GM19468 (cell line): ENCODE measurements at regions not wholly inside any gene's neighbourhood (a gene's known extent, or its start where the extent isn't known, plus 50 kb on each side); places are given as distances from the start of the nearest gene placed in this dataset.
"Not testable (repeated sequence)": the region's sequence is repeated elsewhere in the genome, so short reads cannot be mapped to it uniquely, and the experiment has no call there.

Source experiments
- ATAC-seq: cut with Tn5 transposase; IDR thresholded peaks from one replicate; pipeline ENCODE4 v1.9.1; 2021; ENCODE audit warnings: mild to moderate bottlenecking, moderate library complexity, moderate number of reproducible peaks; ENCODE audit not compliant: unreplicated experiment; ENCODE audit errors: extremely low read depth

- not testable (repeated sequence) for ATAC-seq
These were observed 756.5 kb downstream of the DIAPH3 start for GRCh38 chr13:59407251-59407650.

GRCh38 chr13:59408738-59409137, 755.0 kb downstream of the DIAPH3 start:
- ATAC-seq = no peak

DNA sequence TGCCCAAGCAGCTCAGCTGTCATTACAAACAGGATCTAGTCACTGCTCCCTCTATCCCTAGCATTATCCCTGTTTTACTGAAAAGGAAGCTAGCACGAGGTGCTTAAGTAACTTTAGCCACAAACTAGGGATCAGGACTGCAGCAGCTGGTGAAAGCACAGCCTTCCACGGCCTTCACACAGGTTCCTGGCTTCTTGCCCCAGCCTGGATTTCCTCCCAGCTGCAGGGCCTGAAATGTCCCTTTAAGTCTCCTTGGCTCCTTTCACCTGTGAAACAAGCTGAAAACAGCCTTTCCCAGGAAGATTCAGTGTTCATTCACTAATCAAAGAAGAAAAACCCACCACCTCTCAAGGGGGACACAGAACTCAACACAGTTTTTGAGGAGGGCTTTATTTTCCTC, 754.5 kb downstream of the DIAPH3 start:
- ATAC-seq = no peak

DNA sequence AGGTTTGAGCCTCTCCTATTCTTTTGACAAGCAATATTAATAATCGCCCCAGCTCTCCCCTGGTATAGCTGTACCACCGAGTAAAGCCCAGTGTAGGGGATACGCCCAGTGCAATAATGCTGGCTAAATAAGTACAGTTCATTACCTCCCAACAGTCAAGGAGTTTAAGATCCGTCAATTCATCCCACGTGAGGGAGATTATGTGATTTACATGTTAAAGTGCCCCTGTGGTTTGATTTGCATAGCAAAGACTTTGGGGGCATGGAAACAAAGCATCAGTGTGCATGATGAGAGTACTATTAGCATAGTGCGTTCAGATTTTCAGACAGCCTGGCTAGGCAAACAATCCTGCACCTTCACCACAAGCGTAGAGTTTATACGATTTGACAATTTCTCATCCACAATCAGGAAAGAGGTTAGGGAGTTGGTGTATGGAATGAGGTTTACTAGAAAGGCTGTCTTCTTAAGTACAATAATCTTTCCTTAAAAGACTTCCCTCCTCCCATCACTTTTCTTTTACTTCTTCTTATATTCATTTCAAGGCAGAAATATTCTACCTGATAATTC, 754.0 kb downstream of the DIAPH3 start:
- no peak for ATAC-seq

- peak; percentile 46 for ATAC-seq
These were observed 750.6 kb downstream of the DIAPH3 start for GRCh38 chr13:59413126-59413525.

GRCh38 chr13:59414006-59414405, 749.7 kb downstream of the DIAPH3 start:
- ATAC-seq = no peak

GRCh38 chr13:59415498-59415897, 748.2 kb downstream of the DIAPH3 start:
- no peak for ATAC-seq

DNA sequence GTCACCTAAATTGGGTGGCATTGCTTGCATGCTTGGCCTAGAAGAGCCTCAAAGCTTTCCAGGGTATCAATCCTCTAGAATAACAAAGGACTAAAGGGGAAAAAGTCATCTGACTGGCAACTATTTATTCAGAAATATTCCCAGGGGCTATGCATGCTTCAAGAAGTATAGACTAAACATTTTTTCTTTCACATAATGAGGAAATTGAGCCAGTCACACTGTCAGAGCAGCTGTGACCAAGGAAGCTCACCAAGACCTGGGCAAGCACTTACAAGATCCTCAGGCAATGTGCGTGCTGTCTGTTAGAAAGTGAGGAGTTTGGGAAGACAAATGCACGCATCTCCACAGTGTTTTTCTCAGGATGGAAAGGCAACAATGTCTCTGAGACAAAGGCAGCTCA, 747.2 kb downstream of the DIAPH3 start:
- ATAC-seq = no peak

GRCh38 chr13:59422646-59423045, 741.1 kb downstream of the DIAPH3 start:
- ATAC-seq = no peak

GRCh38 chr13:59423708-59424340, 739.9 kb downstream of the DIAPH3 start:
- ATAC-seq = no peak

DNA sequence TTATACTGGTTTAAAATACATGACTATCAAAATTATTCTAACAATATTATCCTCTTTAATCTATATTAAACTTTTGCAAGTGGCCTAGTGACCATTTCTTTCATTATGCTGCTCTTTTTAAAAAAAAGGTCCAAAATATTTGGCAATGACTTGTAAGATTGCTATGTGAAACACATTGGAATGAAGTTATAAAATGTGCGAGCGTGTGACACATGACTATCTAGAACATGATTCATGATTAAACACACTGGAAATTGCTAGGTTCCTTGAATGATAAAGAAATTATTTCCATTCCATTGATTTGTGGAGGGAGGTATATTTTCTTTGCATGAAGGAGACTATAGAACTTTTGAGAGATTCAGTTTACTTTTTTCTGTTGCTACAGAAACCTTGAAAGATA, 739.1 kb downstream of the DIAPH3 start:
- no peak for ATAC-seq

- ATAC-seq = no peak
These were observed 738.5 kb downstream of the DIAPH3 start for GRCh38 chr13:59425211-59425741.

DNA sequence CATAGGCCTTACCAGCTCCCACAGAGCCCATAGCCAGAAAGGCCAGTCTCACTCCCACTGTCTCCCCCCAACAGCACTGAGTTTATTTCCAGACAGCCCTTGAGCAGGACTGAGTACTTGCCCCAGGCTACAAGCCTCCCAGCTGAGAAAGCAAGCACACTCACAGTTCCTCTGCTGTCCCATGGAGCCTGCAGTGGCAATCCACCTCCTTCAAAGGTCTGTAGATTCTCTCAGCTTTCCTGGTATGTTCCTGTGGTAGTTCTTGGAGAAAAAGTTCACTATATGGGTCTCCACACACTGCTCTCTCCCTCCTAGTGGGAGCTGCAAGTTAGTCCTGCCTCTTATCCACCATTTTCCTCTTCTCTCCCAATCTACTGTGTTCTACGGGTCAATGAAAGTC, 728.7 kb downstream of the DIAPH3 start:
- no peak for ATAC-seq

DNA sequence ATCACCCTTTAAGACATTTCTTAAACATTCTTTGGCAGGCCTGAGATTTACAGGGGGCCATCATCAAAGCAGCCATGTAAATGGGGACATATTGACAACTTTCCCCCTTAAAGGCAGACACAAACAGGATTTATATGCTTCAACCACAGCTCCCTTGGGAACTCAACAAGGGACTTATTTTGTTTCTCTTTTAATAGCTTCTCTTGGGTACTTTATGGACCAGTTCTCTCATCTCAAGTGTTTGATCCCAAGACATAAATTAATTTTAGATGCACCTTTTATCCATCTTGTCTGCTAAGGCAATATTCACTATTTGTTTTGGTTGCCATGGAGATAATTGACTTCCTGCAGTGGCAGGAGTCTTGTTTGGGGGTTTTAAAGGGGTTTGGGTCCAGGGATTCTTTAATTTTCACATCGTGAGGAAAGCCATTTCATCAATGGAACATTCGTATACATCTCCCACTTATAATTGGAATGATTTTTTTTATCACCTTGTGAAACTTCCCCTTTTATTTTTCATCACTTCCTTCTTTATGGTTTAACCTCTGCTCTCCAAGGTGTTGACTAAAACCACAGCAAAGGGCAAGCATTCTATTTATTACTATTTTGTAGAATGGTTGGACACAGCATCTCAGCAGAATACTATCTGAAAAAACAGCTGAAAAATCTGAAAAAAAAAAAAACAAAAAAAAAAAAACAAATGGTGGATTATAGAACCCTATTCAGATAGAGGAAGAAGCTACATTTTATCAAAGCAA, 726.0 kb downstream of the DIAPH3 start:
- ATAC-seq = no peak

DNA sequence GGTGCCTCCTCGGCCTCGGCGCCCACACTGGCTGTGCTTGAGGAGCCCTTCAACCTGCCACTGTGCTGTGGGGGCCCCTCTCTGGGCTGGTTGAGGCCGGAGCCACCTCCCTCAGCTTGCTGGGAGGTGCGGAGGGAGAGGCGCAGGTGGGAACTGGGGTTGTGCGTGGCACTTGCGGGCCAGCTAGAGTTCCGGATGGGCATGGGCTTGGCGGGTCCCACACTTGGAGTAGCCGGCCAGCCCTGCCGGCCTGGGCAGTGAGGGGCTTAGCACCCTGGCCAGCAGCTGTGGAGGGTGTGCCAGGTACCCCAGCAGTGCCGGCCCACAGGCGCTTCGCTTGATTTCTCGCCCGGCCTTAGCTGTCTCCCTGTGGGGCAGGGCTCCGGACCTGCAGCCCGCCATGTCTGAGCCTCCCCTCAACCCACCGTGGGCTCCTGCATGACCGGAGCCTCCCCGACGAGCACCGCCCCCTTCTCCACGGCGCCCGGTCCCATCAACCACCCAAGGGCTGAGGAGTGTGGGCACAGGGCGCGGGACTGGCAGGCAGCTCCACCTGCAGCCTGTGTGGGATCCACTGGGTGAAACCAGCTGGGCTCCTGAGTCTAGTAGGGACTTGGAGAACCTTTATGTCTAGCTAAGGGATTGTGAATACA, 723.8 kb downstream of the DIAPH3 start:
- no peak for ATAC-seq

DNA sequence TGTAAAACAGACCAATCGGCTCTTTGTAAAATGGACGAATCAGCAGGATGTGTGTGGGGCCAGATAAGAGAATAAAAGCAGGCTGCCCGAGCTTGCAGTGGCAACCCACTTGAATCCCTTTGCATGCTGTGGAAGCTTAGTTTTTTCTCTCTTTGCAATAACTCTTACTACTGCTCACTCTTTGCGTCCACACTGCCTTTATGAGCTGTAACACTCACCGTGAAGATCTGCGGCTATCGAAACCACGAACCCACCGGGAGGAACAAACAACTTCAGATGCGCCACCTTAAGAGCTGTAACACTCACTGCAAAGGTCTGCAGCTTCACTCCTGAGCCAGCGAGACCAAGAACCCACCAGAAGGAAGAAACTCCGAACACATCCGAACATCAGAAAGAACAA, 722.7 kb downstream of the DIAPH3 start:
- ATAC-seq = not testable (repeated sequence)

DNA sequence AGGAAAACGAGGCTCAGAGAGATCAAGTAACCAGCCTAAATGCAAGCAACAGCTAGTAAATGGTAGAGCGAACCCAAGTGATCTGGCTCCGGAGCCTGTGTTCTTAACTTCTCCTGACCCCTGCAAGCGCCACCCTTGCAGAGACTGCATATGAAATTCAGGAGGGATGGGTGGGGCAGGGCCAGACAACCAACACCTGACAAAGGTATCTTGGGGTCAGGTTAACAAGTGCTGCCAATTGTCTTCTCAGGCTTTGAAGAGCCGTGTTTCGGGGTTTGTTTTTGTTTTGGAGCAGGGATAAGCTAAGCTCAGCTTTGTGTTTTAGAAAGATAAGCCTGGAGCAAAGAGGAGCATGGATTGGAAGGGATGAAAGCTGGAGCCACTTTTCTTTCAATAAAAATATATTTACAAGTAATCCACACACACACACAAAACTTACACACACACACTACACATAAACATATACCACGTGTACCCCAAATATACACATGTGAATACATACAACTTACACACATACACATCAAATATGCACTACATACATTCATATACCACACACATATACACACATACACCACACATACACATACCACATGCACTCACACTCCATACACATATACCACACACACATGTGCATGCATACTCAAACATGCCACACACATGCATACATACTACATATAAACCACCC, 722.0 kb downstream of the DIAPH3 start:
- no peak for ATAC-seq

- no peak for ATAC-seq
These were observed 721.3 kb downstream of the DIAPH3 start for GRCh38 chr13:59442461-59442860.

DNA sequence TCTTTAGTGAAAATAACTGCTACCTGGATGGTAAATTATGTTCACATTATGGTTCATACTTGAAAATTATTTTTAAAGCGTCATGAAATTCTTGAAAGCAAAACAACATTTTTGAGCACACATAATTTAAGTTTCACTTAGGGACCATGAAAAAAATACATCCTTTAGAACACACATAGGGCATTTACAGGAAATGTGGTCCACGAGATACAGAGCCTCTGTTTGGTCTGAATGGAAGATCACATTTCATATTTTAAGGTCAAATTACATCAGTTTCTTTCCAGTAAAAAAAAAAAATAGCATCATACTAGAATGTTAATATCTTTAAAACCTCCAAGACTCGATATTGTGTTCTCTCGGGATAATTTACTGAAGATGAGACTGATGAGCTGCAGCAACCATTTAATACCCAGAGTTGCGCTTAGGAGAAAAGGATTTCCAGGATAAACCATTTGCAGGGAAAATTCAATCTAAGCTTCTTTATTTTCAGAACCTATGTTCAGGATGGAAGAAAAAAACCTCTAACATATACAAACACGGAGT, 720.7 kb downstream of the DIAPH3 start:
- ATAC-seq = no peak
